Liver (tissue), 8 donors: ENCODE measurements at regions not wholly inside any gene's neighbourhood (a gene's known extent, or its start where the extent isn't known, plus 50 kb on each side); places are given as distances from the start of the nearest gene placed in this dataset.

Experiments
- DNase-seq: peaks from one replicate; pipeline ENCODE4 v3.0.0-alpha.2; 2017; ENCODE audit warnings: low spot score
- H3K27ac ChIP-seq, 2 donors: one replicate each; pipeline ENCODE4 v1.7.0; 2013; ENCODE audit warnings: inconsistent platforms in 2 of 2, low read length in 2 of 2, control low read depth in 1 of 2, low read depth in 1 of 2, mild to moderate bottlenecking in 1 of 2
- H3K27me3 ChIP-seq, 4 donors: one replicate each; pipeline versions ENCODE4 v1.6.1 to v1.7.0; 2013; ENCODE audit warnings: low read length in 3 of 4, inconsistent platforms in 1 of 4, mild to moderate bottlenecking in 1 of 4, moderate library complexity in 1 of 4; ENCODE audit not compliant: control insufficient read depth in 4 of 4, insufficient read depth in 4 of 4
- H3K36me3 ChIP-seq, 4 donors: one replicate each; pipeline versions ENCODE4 v1.6.1 to v1.7.0; 2013; ENCODE audit warnings: low read length in 3 of 4, mild to moderate bottlenecking in 3 of 4, low read depth in 1 of 4, moderate library complexity in 1 of 4; ENCODE audit not compliant: control insufficient read depth in 4 of 4, insufficient read depth in 3 of 4
- H3K4me1 ChIP-seq, 4 donors: one replicate each; pipeline versions ENCODE4 v1.6.1 to v1.7.0; 2013; ENCODE audit warnings: low read length in 3 of 4, mild to moderate bottlenecking in 3 of 4, moderate library complexity in 1 of 4; ENCODE audit not compliant: control insufficient read depth in 4 of 4, insufficient read depth in 4 of 4
- H3K4me3 ChIP-seq, 3 donors: one replicate each; pipeline versions ENCODE4 v1.6.1 to v1.7.0; 2013; ENCODE audit warnings: low read length in 3 of 3, control low read depth in 1 of 3, low read depth in 1 of 3, mild to moderate bottlenecking in 1 of 3
- H3K9ac ChIP-seq, 2 donors: one replicate each; pipeline ENCODE4 v1.7.0; 2013; ENCODE audit warnings: low read length in 2 of 2, mild to moderate bottlenecking in 2 of 2, moderate library complexity in 2 of 2, control low read depth in 1 of 2, low read depth in 1 of 2
- H3K9me3 ChIP-seq, 4 donors: one replicate each; pipeline versions ENCODE4 v1.6.1 to v1.7.0; 2013; ENCODE audit warnings: low read length in 3 of 4; ENCODE audit not compliant: control insufficient read depth in 4 of 4
- ATF3 ChIP-seq: IDR thresholded peaks from 2 replicates; pipeline ENCODE4 v1.6.1; 2016; ENCODE audit warnings: antibody characterized with exemption
- CTCF ChIP-seq: fragments of 150-350 bp; IDR thresholded peaks from 2 replicates; pipeline ENCODE4 v1.5.1; 2017; ENCODE audit warnings: improper control_type of control experiment, low read depth, low read length; ENCODE audit not compliant: missing input control
- EGR1 ChIP-seq, 2 donors: IDR thresholded peaks; 2 replicates each; pipeline ENCODE4 v1.6.1; 2016 to 2018; ENCODE audit warnings: antibody characterized with exemption in 2 of 2, low read depth in 2 of 2
- FOXA1 ChIP-seq: IDR thresholded peaks from 2 replicates; pipeline ENCODE4 v1.6.1; 2016; ENCODE audit warnings: antibody characterized with exemption
- FOXA2 ChIP-seq: IDR thresholded peaks from 2 replicates; pipeline ENCODE4 v1.6.1; 2016; ENCODE audit warnings: antibody characterized with exemption
- GABPA ChIP-seq, 2 donors: IDR thresholded peaks in 1 of 2; conservative IDR thresholded peaks in 1 of 2; 2 replicates each; pipeline ENCODE4 v1.6.1; 2016; ENCODE audit warnings: antibody characterized with exemption in 2 of 2, mild to moderate bottlenecking in 1 of 2, moderate library complexity in 1 of 2
- HNF4A ChIP-seq, 2 donors: conservative IDR thresholded peaks; 2 replicates each; pipeline ENCODE4 v1.6.1; 2016; ENCODE audit warnings: antibody characterized with exemption in 2 of 2, mild to moderate bottlenecking in 2 of 2
- HNF4G ChIP-seq: IDR thresholded peaks from 2 replicates; pipeline ENCODE4 v1.6.1; 2016; ENCODE audit warnings: antibody characterized with exemption
- JUND ChIP-seq, 2 donors: IDR thresholded peaks; 2 replicates each; pipeline ENCODE4 v1.6.1; 2016; ENCODE audit warnings: antibody characterized with exemption in 2 of 2
- MAX ChIP-seq: IDR thresholded peaks from 2 replicates; pipeline ENCODE4 v1.6.1; 2016; ENCODE audit warnings: antibody characterized with exemption
- NR2F2 ChIP-seq: IDR thresholded peaks from 2 replicates; pipeline ENCODE4 v1.6.1; 2016; ENCODE audit warnings: antibody characterized with exemption
- RAD21 ChIP-seq, 2 donors: IDR thresholded peaks; 2 replicates each; pipeline ENCODE4 v1.6.1; 2016; ENCODE audit warnings: antibody characterized with exemption in 2 of 2, mild to moderate bottlenecking in 2 of 2
- REST ChIP-seq: IDR thresholded peaks from 2 replicates; pipeline ENCODE4 v1.6.1; 2016; ENCODE audit warnings: antibody characterized with exemption, mild to moderate bottlenecking
- RXRA ChIP-seq, 2 donors: IDR thresholded peaks; 2 replicates each; pipeline ENCODE4 v1.6.1; 2017 to 2018; ENCODE audit warnings: antibody characterized with exemption in 2 of 2, mild to moderate bottlenecking in 1 of 2
- SP1 ChIP-seq: IDR thresholded peaks from 2 replicates; pipeline ENCODE4 v1.6.1; 2018; ENCODE audit warnings: antibody characterized with exemption, mild to moderate bottlenecking
- TAF1 ChIP-seq: conservative IDR thresholded peaks from 2 replicates; pipeline ENCODE4 v1.6.1; 2016; ENCODE audit warnings: antibody characterized with exemption, mild to moderate bottlenecking
- YY1 ChIP-seq: IDR thresholded peaks from 2 replicates; pipeline ENCODE4 v1.6.1; 2016; ENCODE audit warnings: antibody characterized with exemption, mild to moderate bottlenecking
- ZBTB33 ChIP-seq: IDR thresholded peaks from 2 replicates; pipeline ENCODE4 v1.6.1; 2016; ENCODE audit warnings: antibody characterized with exemption
- WGBS: extraction: QIAGEN DNeasy Blood & Tissue Kit; methylation state at CpG from one replicate; pipeline ENCODE4 v1.1.7; 2013; 5-methylcytosine and 5-hydroxymethylcytosine counted together
- donor health status: healthy.
- donor health status: healthy.
- donor health status: healthy.
- donor health status: healthy.
- donor health status: healthy.

GRCh38 chr20:10970109-10970508, 296.3 kb upstream of the JAG1 start:
- no peak for TF ChIP-seq TAF1
- no peak for TF ChIP-seq NR2F2
- TF ChIP-seq CTCF = no peak
- TF ChIP-seq GABPA (IDR thresholded peaks at IDR 0.05 in 1 of 2, conservative IDR thresholded peaks at IDR 0.05 in 1 of 2) = no peak
- TF ChIP-seq JUND (IDR thresholded peaks at IDR 0.05) = no peak
- TF ChIP-seq HNF4G = no peak
- TF ChIP-seq ATF3 = no peak
- no peak for TF ChIP-seq RXRA (IDR thresholded peaks at IDR 0.05)
- TF ChIP-seq HNF4A (conservative IDR thresholded peaks at IDR 0.05) = no peak
- no peak for TF ChIP-seq FOXA2
- TF ChIP-seq ZBTB33 = no peak
- no peak for TF ChIP-seq FOXA1
- TF ChIP-seq MAX = no peak
- no peak for TF ChIP-seq SP1
- Histone ChIP-seq H3K27ac (no peak overlapping the region), H3K4me3 (no peak overlapping the region), H3K4me1 (no peaks in the 10 kb centered on the region), H3K27me3 (peaks cover 0 to 5% (median 0%) of the 10 kb centered on the region in 4 donors), H3K9me3 (no peaks in the 10 kb centered on the region), H3K36me3 (no peaks in the 10 kb centered on the region), H3K9ac (no peak overlapping the region)
- WGBS = 95% methylated on average over 1 of the region's 1 CpG
- no peak for DNase-seq

GRCh38 chr20:10971096-10971495, 297.3 kb upstream of the JAG1 start:
- H3K9ac ChIP-seq = no peak overlapping the region
- no peaks in the 10 kb centered on the region for H3K36me3 ChIP-seq
- TF ChIP-seq REST (no peak), TAF1 (no peak), RAD21 (IDR thresholded peaks at IDR 0.05) (no peak), ATF3 (no peak), RXRA (IDR thresholded peaks at IDR 0.05) (no peak), SP1 (no peak), HNF4G (no peak), ZBTB33 (no peak), HNF4A (conservative IDR thresholded peaks at IDR 0.05) (no peak), YY1 (no peak), GABPA (IDR thresholded peaks at IDR 0.05 in 1 of 2, conservative IDR thresholded peaks at IDR 0.05 in 1 of 2) (no peak), EGR1 (IDR thresholded peaks at IDR 0.05; ENCODE audit: low read depth in 2 of 2) (no peak)
- H3K27me3 ChIP-seq = peaks cover 0 to 3% (median 0%) of the 10 kb centered on the region in 4 donors
- WGBS = 97% methylated on average over 1 of the region's 1 CpG
- no peak overlapping the region for H3K4me3 ChIP-seq
- DNase-seq = no peak
- no peaks in the 10 kb centered on the region for H3K9me3 ChIP-seq
- H3K27ac ChIP-seq = no peak overlapping the region
- no peaks in the 10 kb centered on the region for H3K4me1 ChIP-seq
